GM19239 (cell line): ENCODE measurements at regions not wholly inside any gene's neighbourhood (a gene's known extent, or its start where the extent isn't known, plus 50 kb on each side); places are given as distances from the start of the nearest gene placed in this dataset.

Experiments used
- DNase-seq: peaks from one replicate; pipeline ENCODE4 v3.0.0; 2011; ENCODE audit warnings: low spot score; ENCODE audit not compliant: insufficient read length
- FAIRE-seq: peaks from 2 replicates; lab custom pipeline; 2011; peaks lifted over from hg19 to GRCh38; lab: Jason Lieb, UNC

- FAIRE-seq (no peak), DNase-seq (no peak)
These were observed 61.8 kb upstream of the DOCK1 start for GRCh38 chr10:126843299-126843934.

GRCh38 chr10:126844406-126844805 is 60.8 kb upstream of the DOCK1 start:
- FAIRE-seq = no peak
- no peak for DNase-seq

DNA sequence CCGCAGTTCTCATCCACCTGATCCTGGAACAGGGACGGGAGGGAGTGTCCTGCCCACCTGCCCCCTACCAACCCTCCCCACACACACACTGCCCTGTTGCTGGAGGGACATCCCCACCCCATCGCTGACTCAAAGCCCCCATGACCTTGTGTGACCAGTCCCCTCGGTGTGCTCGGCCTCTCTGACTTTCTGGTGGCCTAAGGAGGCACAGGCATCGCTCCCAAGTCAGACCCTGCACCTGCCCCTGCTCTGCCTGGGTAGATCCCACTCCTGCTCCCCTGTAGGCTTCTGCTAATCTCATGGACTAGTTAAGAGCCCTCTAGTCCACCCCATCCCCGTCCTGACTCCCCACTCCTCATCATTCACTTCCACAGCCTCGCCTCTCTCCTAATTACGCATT is 58.8 kb upstream of the DOCK1 start:
- FAIRE-seq (no peak), DNase-seq (no peak)

- DNase-seq = no peak
- FAIRE-seq = no peak
These were observed 58.3 kb upstream of the DOCK1 start for GRCh38 chr10:126846959-126847358.

DNA sequence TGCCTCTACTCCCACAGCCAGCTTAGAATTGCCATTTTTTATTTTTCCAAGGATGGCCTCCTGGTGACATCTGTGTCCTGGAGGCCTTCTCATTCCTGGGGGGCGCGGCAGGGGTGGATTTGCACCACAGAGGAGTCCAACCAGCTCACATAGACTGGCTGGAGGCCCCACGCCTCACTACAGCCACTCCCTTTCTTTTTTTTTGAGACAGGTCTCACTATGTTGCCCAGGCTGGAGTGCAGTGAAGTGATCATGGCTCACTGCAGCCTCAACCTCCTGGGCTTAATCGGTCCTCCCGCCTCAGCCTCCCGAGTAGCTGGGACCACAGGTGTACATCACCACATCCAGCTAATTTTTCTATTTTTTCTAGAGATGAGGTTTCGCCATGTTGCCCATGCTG is 57.6 kb upstream of the DOCK1 start:
- FAIRE-seq (no peak), DNase-seq (no peak)

- no peak for FAIRE-seq
- no peak for DNase-seq
These were observed 55.6 kb upstream of the DOCK1 start for GRCh38 chr10:126849646-126850045.

- DNase-seq = no peak
- no peak for FAIRE-seq
These were observed 53.7 kb upstream of the DOCK1 start for GRCh38 chr10:126851414-126852108.

DNA sequence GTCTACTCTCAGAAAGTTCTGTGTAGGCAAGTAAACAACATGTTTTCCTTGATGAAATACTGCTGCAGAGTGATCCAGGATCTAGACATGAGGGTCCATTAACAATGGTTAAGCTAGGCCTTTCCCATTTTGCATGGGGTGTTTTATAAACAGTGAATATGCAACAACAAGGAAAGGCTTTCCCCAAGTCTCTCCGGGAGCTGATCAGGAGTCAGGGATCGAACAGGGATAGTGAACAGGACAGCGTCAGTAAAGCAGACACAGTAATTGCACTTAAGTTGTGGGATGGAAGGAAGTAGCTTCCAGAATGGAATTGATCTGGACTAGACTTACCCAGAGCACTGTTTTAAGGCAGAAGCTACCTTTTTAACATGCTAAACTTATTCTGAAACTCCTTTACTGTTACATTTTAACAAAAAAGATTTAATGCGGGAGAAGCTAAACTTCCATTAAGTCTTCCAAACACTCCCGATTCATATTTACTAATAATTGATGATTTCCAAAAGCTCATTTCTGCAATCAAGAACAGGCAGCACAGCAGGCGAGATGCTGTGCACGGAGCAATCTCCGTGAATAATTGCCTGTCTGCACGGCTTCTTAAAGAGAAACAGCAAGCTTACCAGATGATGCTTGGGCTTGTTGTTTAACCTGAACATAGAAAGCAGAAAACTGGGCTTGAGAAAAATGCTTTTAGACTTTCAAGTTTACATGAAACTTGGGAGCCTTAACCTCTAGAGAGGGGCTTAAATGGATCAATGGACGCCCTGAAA is 50.3 kb upstream of the DOCK1 start:
- FAIRE-seq = no peak
- DNase-seq = no peak
